COLO668 (cell line): ENCODE measurements at regions not wholly inside any gene's neighbourhood (a gene's known extent, or its start where the extent isn't known, plus 50 kb on each side); places are given as distances from the start of the nearest gene placed in this dataset.

Experiments used
- DNase-seq: peaks from one replicate; lab custom pipeline; 2025; ENCODE audit not compliant: unreplicated experiment; lab: John Stamatoyannopoulos, UW

GRCh38 chr13:30844548-30845296 is 61.3 kb upstream of the MEDAG start:
- no peak for DNase-seq

GRCh38 chr13:30845297-30846214 is 60.5 kb upstream of the MEDAG start:
- DNase-seq = peak; percentile 31

- DNase-seq = no peak
Measured at GRCh38 chr13:30846311-30846710, 59.8 kb upstream of the MEDAG start.

GRCh38 chr13:30846866-30847265 is 59.2 kb upstream of the MEDAG start:
- DNase-seq = no peak

GRCh38 chr13:30847650-30848307 is 58.3 kb upstream of the MEDAG start:
- DNase-seq = no peak

- DNase-seq = no peak
Measured at GRCh38 chr13:30848332-30849027, 57.6 kb upstream of the MEDAG start.

GRCh38 chr13:30849611-30850010 is 56.5 kb upstream of the MEDAG start:
- DNase-seq = no peak

- no peak for DNase-seq
Measured at GRCh38 chr13:30850204-30850866, 55.7 kb upstream of the MEDAG start.

- no peak for DNase-seq
Measured at GRCh38 chr13:30850867-30851211, 55.2 kb upstream of the MEDAG start.

- no peak for DNase-seq
Measured at GRCh38 chr13:30851697-30852096, 54.4 kb upstream of the MEDAG start.

- no peak for DNase-seq
Measured at GRCh38 chr13:30855569-30855968, 50.5 kb upstream of the MEDAG start.

- DNase-seq = no peak
Measured at GRCh38 chr13:30856005-30856790, 49.9 kb upstream of the MEDAG start.
